Endothelial cell of umbilical vein (primary cell): ENCODE measurements at regions not wholly inside any gene's neighbourhood (a gene's known extent, or its start where the extent isn't known, plus 50 kb on each side); places are given as distances from the start of the nearest gene placed in this dataset.
"Not testable (repeated sequence)": the region's sequence is repeated elsewhere in the genome, so short reads cannot be mapped to it uniquely, and the experiment has no call there.

Source experiments
- BruUV-seq: library from RNA; stranded (reverse); fragments of 400-500 nt; replicated peaks from 2 replicates; lab custom pipeline; 2021; lab: Mats Ljungman, UMichigan
- CTCF ChIA-PET: fragments of 300-600, 350-600 bp; sonication (Branson Sonifier 250); formaldehyde crosslinking; loops from one replicate; lab custom pipeline; 2021; ENCODE audit warnings: antibody characterized with exemption, inconsistent platforms; lab: Charles Lee
- POLR2A ChIA-PET: fragments of 300-600, 350-600 bp; sonication (Branson Sonifier 250); formaldehyde crosslinking; loops from one replicate; lab custom pipeline; 2021; ENCODE audit warnings: antibody characterized with exemption, inconsistent platforms; lab: Charles Lee
- DNase-seq: peaks from one replicate; pipeline ENCODE4 v3.0.0-alpha.2; 2011; ENCODE audit warnings: low read depth, low spot score
- FAIRE-seq: peaks from 2 replicates; lab custom pipeline; 2011; peaks lifted over from hg19 to GRCh38; lab: Jason Lieb, UNC
- H2AFZ ChIP-seq: 2 replicates; pipeline ENCODE4 v1.6.0; 2012; ENCODE audit warnings: low read depth, low read length, control low read depth, inconsistent platforms
- H3K27ac ChIP-seq: 2 replicates; pipeline ENCODE4 v1.5.1; 2011; ENCODE audit warnings: low read depth, mild to moderate bottlenecking, control low read depth, low read length, moderate library complexity; ENCODE audit not compliant: insufficient read depth
- H3K27me3 ChIP-seq, 2 experiments: 2 replicates each; pipeline versions ENCODE4 v1.6.0 to v1.6.1; 2011; ENCODE audit warnings: low read length in 2 of 2, mixed read lengths in 1 of 2; ENCODE audit not compliant: control insufficient read depth in 2 of 2, insufficient read depth in 2 of 2
- H3K36me3 ChIP-seq, 2 experiments: 2 replicates in 1 of 2; 3 replicates in 1 of 2; pipeline ENCODE4 v1.5.1; 2011; ENCODE audit warnings: low read length in 2 of 2, mild to moderate bottlenecking in 1 of 2, moderate library complexity in 1 of 2; ENCODE audit not compliant: control insufficient read depth in 2 of 2, insufficient read depth in 2 of 2; ENCODE audit errors: extremely low read depth in 1 of 2
- H3K4me1 ChIP-seq: 3 replicates; pipeline ENCODE4 v1.5.1; 2011; ENCODE audit warnings: mild to moderate bottlenecking, low read length; ENCODE audit not compliant: control insufficient read depth, insufficient read depth; ENCODE audit errors: extremely low read depth
- H3K4me2 ChIP-seq: 2 replicates; pipeline ENCODE4 v1.6.1; 2011; ENCODE audit warnings: low read length, control low read depth, mixed read lengths; ENCODE audit not compliant: insufficient read depth
- H3K4me3 ChIP-seq, 3 experiments: fragments of 200-600 bp in 1 of 3; sonication (generic), shearing (Covaris generic) in 1 of 3; replicated peaks in 1 of 3; 2 replicates each; pipeline ENCODE4 v1.5.1; 2011 to 2016; ENCODE audit warnings: control low read depth in 3 of 3, low read length in 3 of 3, mild to moderate bottlenecking in 2 of 3, inconsistent platforms in 1 of 3, low read depth in 1 of 3, moderate library complexity in 1 of 3; ENCODE audit not compliant: insufficient read depth in 1 of 3
- H3K79me2 ChIP-seq: 2 replicates; pipeline ENCODE4 v1.6.0; 2012; ENCODE audit warnings: low read length, inconsistent platforms; ENCODE audit not compliant: control insufficient read depth, insufficient read depth
- H3K9ac ChIP-seq: replicated peaks from 2 replicates; pipeline ENCODE3; 2011; ENCODE audit warnings: low read length, control low read depth; ENCODE audit not compliant: insufficient read depth; ENCODE audit errors: extremely low read depth
- H3K9me1 ChIP-seq: replicated peaks from 3 replicates; pipeline ENCODE4 v1.6.0; 2011; ENCODE audit warnings: mild to moderate bottlenecking, low read length; ENCODE audit not compliant: control insufficient read depth, insufficient read depth; ENCODE audit errors: extremely low read depth
- H3K9me3 ChIP-seq: replicated peaks from 2 replicates; pipeline ENCODE4 v1.5.1; 2012; ENCODE audit warnings: low read length, inconsistent platforms; ENCODE audit not compliant: control insufficient read depth, insufficient read depth
- H4K20me1 ChIP-seq: replicated peaks from 2 replicates; pipeline ENCODE3; 2011; ENCODE audit warnings: mild to moderate bottlenecking, low read length; ENCODE audit not compliant: control insufficient read depth, insufficient read depth; ENCODE audit errors: extremely low read depth
- FOS ChIP-seq: IDR thresholded peaks from 2 replicates; pipeline ENCODE4 v1.6.1; 2011; ENCODE audit warnings: mild to moderate bottlenecking, low read length, moderate library complexity, borderline replicate concordance; ENCODE audit not compliant: insufficient read depth
- GATA2 ChIP-seq: IDR thresholded peaks from 2 replicates; pipeline ENCODE4 v1.7.0; 2011; ENCODE audit warnings: low read depth, mild to moderate bottlenecking, moderate library complexity, mixed read lengths, low read length; ENCODE audit not compliant: insufficient read length, insufficient read depth
- JUN ChIP-seq: IDR thresholded peaks from 2 replicates; pipeline ENCODE4 v1.6.1; 2011; ENCODE audit warnings: borderline replicate concordance, low read depth; ENCODE audit not compliant: insufficient read length, insufficient read depth
- dilution Hi-C: fragments of 300-500 bp; cut with MboI; formaldehyde crosslinking; loops from one replicate; pipeline ENCODE4 v1.15.0; 2019; ENCODE audit warnings: low sequenced_read_pairs; ENCODE audit not compliant: extremely low pct_ligation_motif_present
- intact Hi-C: fragments of 100-400 bp; cut with micrococcal nuclease; formaldehyde crosslinking; loops from one replicate; pipeline ENCODE4 v1.10.0; 2022

GRCh38 chr6:85329196-85329595 is 120.7 kb upstream of the NT5E start:
- dilution Hi-C loops: no loop called here
- Histone ChIP-seq H3K4me1 (no peaks in the 10 kb centered on the region), H3K27ac (no peak overlapping the region), H3K9me3 (no peaks in the 10 kb centered on the region), H3K79me2 (no peaks in the 10 kb centered on the region), H3K4me3 (no peak overlapping the region), H3K36me3 (no peaks in the 10 kb centered on the region), H3K9ac (no peak overlapping the region), H3K4me2 (no peak overlapping the region), H3K9me1 (no peaks in the 10 kb centered on the region), H4K20me1 (no peaks in the 10 kb centered on the region), H3K27me3 (peaks cover 4 to 11% of the 10 kb centered on the region in 2 experiments), H2AFZ (no peak overlapping the region)
- no peak for FAIRE-seq
- no peak for DNase-seq
- CTCF ChIA-PET: no interaction called here
- intact Hi-C loops: loop anchor here (10.0 kb wide), 1 partner anchor 1444 kb away; no protein-coding TSS in a partner anchor
- BruUV-seq: no TSS peak
- TF ChIP-seq GATA2 (no peak), FOS (no peak), JUN (no peak)
- POLR2A ChIA-PET: no interaction called here

GRCh38 chr6:85325811-85326210 is 124.1 kb upstream of the NT5E start:
- FAIRE-seq, POLR2A ChIA-PET, H3K27me3 ChIP-seq, DNase-seq, H3K9ac ChIP-seq, H3K36me3 ChIP-seq, H3K9me1 ChIP-seq, dilution Hi-C loops, H3K4me1 ChIP-seq, BruUV-seq, H3K4me3 ChIP-seq, H3K4me2 ChIP-seq, CTCF ChIA-PET, H3K9me3 ChIP-seq, H2AFZ ChIP-seq, H4K20me1 ChIP-seq, H3K27ac ChIP-seq, H3K79me2 ChIP-seq: not testable (repeated sequence)
- intact Hi-C loops: loop anchor here (10.0 kb wide), 1 partner anchor 1441 kb away; no protein-coding TSS in a partner anchor
